ENCODE measurements at regions not wholly inside any gene's neighbourhood (a gene's known extent, or its start where the extent isn't known, plus 50 kb on each side); places are given as distances from the start of the nearest gene placed in this dataset.
A peak's percentile ranks its signal among the peaks of the same experiment; 100 is the strongest.

DNA sequence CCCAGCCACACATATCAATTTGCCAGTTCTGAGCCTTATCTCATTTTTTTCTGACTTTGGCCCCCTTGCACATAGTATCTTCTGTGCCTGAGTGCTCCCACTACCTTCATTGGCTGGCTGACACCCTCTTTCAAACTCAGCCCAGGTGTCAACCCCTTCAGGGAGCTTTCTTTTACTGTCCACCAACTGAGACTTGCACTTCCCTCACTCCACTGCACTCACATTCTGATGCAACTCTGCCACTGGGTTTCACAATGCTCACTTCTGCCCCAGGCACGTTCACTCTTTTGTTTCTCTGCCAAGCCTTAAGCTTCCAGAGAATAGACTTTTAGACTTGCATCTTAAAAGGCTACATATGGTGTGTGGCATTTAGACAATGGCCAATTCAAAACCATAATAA, 101.5 kb upstream of the CBLB start:
- TF ChIP-seq CTCF (IDR thresholded peaks at IDR 0.05) (no peak), EP300 (IDR thresholded peaks at IDR 0.05) (peak in 1 of 2 donors; percentile 47)
